HUES64 (cell line): ENCODE measurements at regions not wholly inside any gene's neighbourhood (a gene's known extent, or its start where the extent isn't known, plus 50 kb on each side); places are given as distances from the start of the nearest gene placed in this dataset.

Experiments
- H3K27ac ChIP-seq: 2 replicates; pipeline ENCODE4 v1.7.0; 2013; ENCODE audit warnings: low read depth, low read length, inconsistent platforms
- H3K27me3 ChIP-seq: 2 replicates; pipeline ENCODE4 v1.6.1; 2013; ENCODE audit warnings: mild to moderate bottlenecking, low read length; ENCODE audit not compliant: insufficient read depth
- H3K36me3 ChIP-seq: 2 replicates; pipeline ENCODE4 v1.6.1; 2013; ENCODE audit warnings: mild to moderate bottlenecking, low read length; ENCODE audit not compliant: insufficient read depth
- H3K4me1 ChIP-seq: 2 replicates; pipeline ENCODE4 v1.6.1; 2013; ENCODE audit warnings: mild to moderate bottlenecking, low read length, moderate library complexity; ENCODE audit not compliant: insufficient read depth
- H3K4me3 ChIP-seq: 2 replicates; pipeline ENCODE4 v1.5.1; 2013; ENCODE audit warnings: mild to moderate bottlenecking, low read length, moderate library complexity
- H3K9ac ChIP-seq: 2 replicates; pipeline ENCODE4 v1.6.1; 2013; ENCODE audit warnings: mild to moderate bottlenecking, low read depth, low read length
- H3K9me3 ChIP-seq: 2 replicates; pipeline ENCODE4 v1.6.1; 2013; ENCODE audit warnings: low read depth, low read length; ENCODE audit not compliant: insufficient read depth
- WGBS: fragments of 150-250, 120-280 bp; methylation state at CpG from one replicate; pipeline ENCODE4 v1.1.7; 2013; ENCODE audit warnings: missing lambda C conversion rate; 5-methylcytosine and 5-hydroxymethylcytosine counted together

DNA sequence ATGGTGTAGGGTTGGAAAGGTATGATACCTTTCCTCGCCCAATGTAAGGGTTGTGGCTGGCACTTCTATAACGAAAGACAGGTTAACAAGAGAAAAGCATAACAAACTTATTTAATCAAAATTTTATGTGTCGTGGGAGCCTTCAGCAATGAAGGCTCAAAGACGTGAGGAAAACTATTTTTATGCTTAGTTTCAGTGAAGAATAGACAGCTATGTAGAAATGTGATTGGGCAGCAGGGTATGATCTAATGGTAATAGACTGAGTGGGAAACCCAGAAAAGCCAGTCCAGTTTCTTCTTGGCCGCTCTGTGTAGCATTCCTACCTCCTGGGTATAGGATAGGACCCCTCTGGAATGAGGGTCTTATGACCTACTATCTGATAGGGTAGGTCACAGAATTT is 464.7 kb downstream of the ADGRL2 start:
- WGBS: 97% methylated on average over 5 of the region's 5 CpGs
- H3K27ac ChIP-seq: no peak overlapping the region
- no peaks in the 10 kb centered on the region for H3K36me3 ChIP-seq
- no peak overlapping the region for H3K4me3 ChIP-seq
- H3K9ac ChIP-seq: no peak overlapping the region
- no peaks in the 10 kb centered on the region for H3K4me1 ChIP-seq
- H3K27me3 ChIP-seq: no peaks in the 10 kb centered on the region
- H3K9me3 ChIP-seq: no peaks in the 10 kb centered on the region

- no peak overlapping the region for H3K27ac ChIP-seq
- H3K4me1 ChIP-seq: no peaks in the 10 kb centered on the region
- no peaks in the 10 kb centered on the region for H3K9me3 ChIP-seq
- no peaks in the 10 kb centered on the region for H3K36me3 ChIP-seq
- no peak overlapping the region for H3K4me3 ChIP-seq
- H3K9ac ChIP-seq: no peak overlapping the region
- 95% methylated on average over 3 of the region's 3 CpGs for WGBS
- no peaks in the 10 kb centered on the region for H3K27me3 ChIP-seq
Observed at GRCh38 chr1:82264802-82265201, 464.1 kb downstream of the ADGRL2 start.

- no peaks in the 10 kb centered on the region for H3K4me1 ChIP-seq
- H3K9ac ChIP-seq: no peak overlapping the region
- no peaks in the 10 kb centered on the region for H3K36me3 ChIP-seq
- no peaks in the 10 kb centered on the region for H3K27me3 ChIP-seq
- H3K27ac ChIP-seq: no peak overlapping the region
- H3K4me3 ChIP-seq: no peak overlapping the region
- WGBS: 88% methylated on average over 1 of the region's 1 CpG
- no peaks in the 10 kb centered on the region for H3K9me3 ChIP-seq
Observed at GRCh38 chr1:82263396-82263795, 462.7 kb downstream of the ADGRL2 start.

DNA sequence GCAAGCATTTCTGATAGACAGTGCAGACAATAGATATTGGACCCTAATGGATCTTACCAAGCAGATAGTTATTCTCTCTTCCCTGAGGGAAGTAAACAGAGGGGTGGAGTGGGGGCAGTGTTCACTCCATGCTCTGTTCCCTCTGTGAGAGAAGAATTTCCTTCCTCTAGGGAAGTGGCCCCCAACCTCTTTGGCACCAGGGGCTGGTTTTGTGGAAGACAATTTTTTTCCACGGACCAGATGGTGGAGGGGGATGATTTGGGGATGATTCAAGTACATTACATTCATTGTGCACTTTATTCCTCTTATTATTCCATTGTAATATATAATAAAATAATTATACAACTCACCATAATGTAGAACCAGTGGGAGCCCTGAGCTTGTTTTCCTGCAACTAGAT is 459.9 kb downstream of the ADGRL2 start:
- no peaks in the 10 kb centered on the region for H3K36me3 ChIP-seq
- H3K4me3 ChIP-seq: no peak overlapping the region
- no peak overlapping the region for H3K27ac ChIP-seq
- no CpG with 5 or more reads among the region's 1 CpG for WGBS
- H3K9ac ChIP-seq: no peak overlapping the region
- no peaks in the 10 kb centered on the region for H3K4me1 ChIP-seq
- no peaks in the 10 kb centered on the region for H3K27me3 ChIP-seq
- no peaks in the 10 kb centered on the region for H3K9me3 ChIP-seq

DNA sequence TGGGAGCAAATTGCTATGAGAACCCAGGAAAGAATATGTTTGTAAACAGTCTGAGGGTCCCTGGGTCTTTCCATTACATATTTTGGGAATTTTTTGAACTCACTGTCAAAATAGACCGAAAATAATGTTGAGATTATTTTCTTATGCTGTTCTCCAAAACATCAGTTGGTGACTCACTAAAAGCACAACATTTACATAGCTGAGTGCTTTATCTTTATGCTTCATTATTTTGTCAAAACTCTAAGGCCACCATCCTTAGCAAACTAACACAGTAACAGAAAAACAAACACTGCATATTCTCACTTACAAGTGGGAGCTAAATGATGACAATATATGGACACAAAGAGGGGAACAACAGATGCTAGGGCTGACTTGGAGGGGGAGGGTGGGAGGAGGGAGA is 459.3 kb downstream of the ADGRL2 start:
- Histone ChIP-seq H3K36me3 (no peaks in the 10 kb centered on the region), H3K9ac (no peak overlapping the region), H3K27me3 (no peaks in the 10 kb centered on the region), H3K27ac (no peak overlapping the region), H3K9me3 (no peaks in the 10 kb centered on the region), H3K4me1 (no peaks in the 10 kb centered on the region), H3K4me3 (no peak overlapping the region)
- 100% methylated on average over 1 of the region's 1 CpG for whole genome bisulfite sequencing

GRCh38 chr1:82258887-82259286 is 458.2 kb downstream of the ADGRL2 start:
- Histone ChIP-seq H3K4me3 (no peak overlapping the region), H3K27ac (no peak overlapping the region), H3K9ac (no peak overlapping the region), H3K4me1 (no peaks in the 10 kb centered on the region), H3K36me3 (no peaks in the 10 kb centered on the region), H3K27me3 (no peaks in the 10 kb centered on the region), H3K9me3 (no peaks in the 10 kb centered on the region)
- 94% methylated on average over 5 of the region's 5 CpGs for WGBS

DNA sequence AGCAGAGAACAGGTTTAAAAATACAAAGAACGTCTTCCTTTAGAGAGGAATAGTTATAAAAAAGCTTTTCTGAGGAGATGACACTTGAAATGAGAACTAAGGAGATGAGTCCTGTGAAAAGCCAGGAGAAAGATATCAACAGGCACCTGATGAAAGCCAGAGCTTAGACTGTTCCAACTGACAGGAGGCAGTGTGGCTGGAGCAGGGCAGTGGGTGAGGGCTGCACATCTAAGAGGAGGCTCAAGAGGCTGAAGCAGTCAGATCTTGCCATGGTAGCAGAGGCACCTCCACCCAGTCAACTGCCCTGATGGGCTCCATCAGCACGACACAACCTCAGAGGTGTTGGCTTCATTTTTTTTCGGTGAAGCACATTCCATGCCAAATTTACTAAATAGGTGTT is 445.3 kb downstream of the ADGRL2 start:
- 87% methylated on average over 2 of the region's 3 CpGs for WGBS
- H3K9me3 ChIP-seq: peaks cover 6% of the 10 kb centered on the region

DNA sequence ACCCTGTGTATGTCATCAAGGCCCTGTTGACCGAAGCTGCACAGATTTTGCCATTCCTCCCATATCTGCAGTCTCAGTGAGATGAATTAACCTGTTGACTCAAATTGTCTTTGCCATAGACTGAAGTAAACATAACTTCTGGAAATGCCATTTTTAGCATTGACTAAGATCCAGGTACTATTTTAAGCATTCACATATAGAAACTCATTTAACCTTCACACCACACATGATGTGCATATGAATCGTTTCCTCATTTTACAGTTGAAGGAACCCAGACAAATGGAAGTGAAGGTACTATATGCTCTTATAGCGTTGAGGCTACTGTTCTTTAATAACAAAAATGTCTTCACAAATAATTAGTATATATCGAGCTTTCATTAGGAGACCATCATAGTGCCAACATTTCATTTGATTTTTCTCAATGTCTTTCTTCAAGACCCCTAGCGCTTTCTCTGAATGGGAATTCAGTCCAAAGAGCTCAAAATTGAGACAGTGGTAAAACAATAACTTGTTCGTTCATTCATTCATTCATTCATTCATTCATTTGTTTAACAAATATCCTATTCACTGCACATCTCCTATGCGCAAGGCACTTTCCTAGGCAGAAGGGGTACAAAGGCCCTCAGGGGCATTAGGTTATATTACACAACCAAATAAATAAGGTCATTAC is 444.7 kb downstream of the ADGRL2 start:
- Histone ChIP-seq H3K27me3 (no peaks in the 10 kb centered on the region), H3K9ac (no peak overlapping the region), H3K9me3 (peaks cover 6% of the 10 kb centered on the region), H3K4me1 (no peaks in the 10 kb centered on the region), H3K36me3 (no peaks in the 10 kb centered on the region), H3K27ac (no peak overlapping the region), H3K4me3 (no peak overlapping the region)
- 95% methylated on average over 6 of the region's 7 CpGs for WGBS

More for the DNA sequence above, 445.3 kb downstream of the ADGRL2 start:
- Histone ChIP-seq H3K27me3 (no peaks in the 10 kb centered on the region), H3K27ac (no peak overlapping the region), H3K4me3 (no peak overlapping the region), H3K4me1 (no peaks in the 10 kb centered on the region), H3K36me3 (no peaks in the 10 kb centered on the region), H3K9ac (no peak overlapping the region)

- no peaks in the 10 kb centered on the region for H3K36me3 ChIP-seq
- H3K9ac ChIP-seq: no peak overlapping the region
- H3K4me1 ChIP-seq: no peaks in the 10 kb centered on the region
- H3K9me3 ChIP-seq: peaks cover 6% of the 10 kb centered on the region
- H3K4me3 ChIP-seq: no peak overlapping the region
- WGBS: 62% methylated on average over 3 of the region's 3 CpGs
- H3K27ac ChIP-seq: no peak overlapping the region
- no peaks in the 10 kb centered on the region for H3K27me3 ChIP-seq
Observed at GRCh38 chr1:82240571-82240970, 439.8 kb downstream of the ADGRL2 start.

- Histone ChIP-seq H3K9me3 (peaks cover 4% of the 10 kb centered on the region; the same call in 1 of the 2 replicates), H3K27ac (no peak overlapping the region), H3K27me3 (no peaks in the 10 kb centered on the region), H3K4me1 (no peaks in the 10 kb centered on the region), H3K4me3 (no peak overlapping the region), H3K36me3 (no peaks in the 10 kb centered on the region), H3K9ac (no peak overlapping the region)
- 90% methylated on average over 4 of the region's 4 CpGs for WGBS
Observed at GRCh38 chr1:82230667-82231066, 429.9 kb downstream of the ADGRL2 start.

DNA sequence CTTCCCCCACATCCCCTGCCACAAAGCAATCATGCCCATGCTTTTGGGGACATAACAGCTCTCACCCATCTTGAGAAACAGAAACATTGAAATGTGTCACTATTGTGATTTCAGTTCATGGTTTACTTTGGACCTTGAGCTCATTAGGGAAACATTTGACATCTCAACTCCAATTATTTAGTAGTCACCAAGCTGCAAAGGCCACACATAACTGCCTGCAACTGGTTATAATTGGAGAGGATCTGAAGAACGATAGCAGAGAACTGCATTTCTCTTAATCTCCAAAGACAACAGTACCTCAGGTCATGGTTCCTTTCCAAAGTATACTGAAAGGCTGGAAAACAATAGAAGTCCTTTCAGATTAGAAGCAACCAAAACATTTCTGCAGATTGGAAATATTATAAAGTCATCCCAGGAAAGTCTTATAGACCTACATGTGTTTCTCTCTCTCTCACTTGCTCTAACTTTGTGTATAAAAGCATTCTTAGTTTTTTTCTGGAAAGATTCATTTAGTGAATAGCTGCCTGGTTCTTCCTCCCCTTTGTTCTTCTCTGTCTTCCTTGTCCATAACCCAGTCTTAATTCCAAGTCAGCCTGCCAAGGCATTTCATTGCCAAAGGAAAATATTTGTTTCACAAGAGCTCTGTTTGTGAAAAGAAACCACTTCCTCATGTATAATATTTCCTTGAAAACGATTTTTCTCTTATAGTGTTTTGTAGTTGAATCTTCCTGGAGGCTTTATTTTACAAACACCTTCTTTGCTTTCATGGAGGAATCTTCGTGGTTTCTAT is 426.8 kb downstream of the ADGRL2 start:
- Histone ChIP-seq H3K27me3 (no peaks in the 10 kb centered on the region), H3K4me1 (no peaks in the 10 kb centered on the region), H3K9me3 (no peaks in the 10 kb centered on the region), H3K9ac (no peak overlapping the region), H3K36me3 (no peaks in the 10 kb centered on the region), H3K4me3 (no peak overlapping the region), H3K27ac (no peak overlapping the region)
- WGBS: 100% methylated on average over 1 of the region's 3 CpGs
